Uterus (tissue), 3 donors: ENCODE measurements at regions not wholly inside any gene's neighbourhood (a gene's known extent, or its start where the extent isn't known, plus 50 kb on each side); places are given as distances from the start of the nearest gene placed in this dataset.

Experiments
- DNase-seq, 2 donors: peaks; one replicate each; pipeline ENCODE4 v3.0.0-alpha.2; 2019 to 2020
- H3K27ac ChIP-seq, 2 donors: fragments of 200-600 bp; sonication (generic); 1 replicate in 1 of 2; 2 replicates in 1 of 2; pipeline ENCODE4 v1.5.1; 2016 to 2018
- H3K27me3 ChIP-seq, 2 donors: fragments of 200-600 bp; sonication (generic); one replicate each; pipeline ENCODE4 v1.5.1; 2018 to 2019; ENCODE audit warnings: control low read depth in 1 of 2
- H3K36me3 ChIP-seq, 2 donors: fragments of 200-600 bp; sonication (generic); one replicate each; pipeline ENCODE4 v1.5.1; 2019; ENCODE audit warnings: control low read depth in 1 of 2
- H3K4me1 ChIP-seq, 2 donors: fragments of 200-600 bp; sonication (generic); one replicate each; pipeline ENCODE4 v1.5.1; 2018 to 2019; ENCODE audit warnings: control low read depth in 1 of 2
- H3K4me3 ChIP-seq, 2 donors: fragments of 200-600 bp; sonication (generic); 1 replicate in 1 of 2; 2 replicates in 1 of 2; pipeline ENCODE4 v1.5.1; 2018 to 2019; ENCODE audit warnings: mild to moderate bottlenecking in 1 of 2
- H3K9me3 ChIP-seq, 2 donors: fragments of 200-600 bp; sonication (generic); one replicate each; pipeline ENCODE4 v1.5.1; 2019; ENCODE audit warnings: control low read depth in 1 of 2
- POLR2A ChIP-seq, 2 donors: fragments of 450-650 bp; IDR thresholded peaks; one replicate each; pipeline ENCODE4 v1.6.1; 2016; ENCODE audit warnings: antibody characterized with exemption in 2 of 2, mild to moderate bottlenecking in 1 of 2, moderate library complexity in 1 of 2
- intact Hi-C: fragments of 100-400 bp; cut with DNase I; formaldehyde crosslinking; loops from one replicate; pipeline ENCODE4 v1.15.1; 2023; ENCODE audit warnings: low total_unique reads
- TF ChIP-seq, protein P1 (sequence below), 4 experiments: fragments of 200-600 bp in 2 of 4; fragments of 450-650 bp in 2 of 4; sonication (generic) in 2 of 4; IDR thresholded peaks; one replicate each; pipeline ENCODE4 v1.5.1; 2016 to 2019; ENCODE audit warnings: antibody characterized with exemption in 4 of 4, mild to moderate bottlenecking in 2 of 4, moderate library complexity in 1 of 4
- donor health status: DM: yes; HTN: yes; CAD: no.

DNA sequence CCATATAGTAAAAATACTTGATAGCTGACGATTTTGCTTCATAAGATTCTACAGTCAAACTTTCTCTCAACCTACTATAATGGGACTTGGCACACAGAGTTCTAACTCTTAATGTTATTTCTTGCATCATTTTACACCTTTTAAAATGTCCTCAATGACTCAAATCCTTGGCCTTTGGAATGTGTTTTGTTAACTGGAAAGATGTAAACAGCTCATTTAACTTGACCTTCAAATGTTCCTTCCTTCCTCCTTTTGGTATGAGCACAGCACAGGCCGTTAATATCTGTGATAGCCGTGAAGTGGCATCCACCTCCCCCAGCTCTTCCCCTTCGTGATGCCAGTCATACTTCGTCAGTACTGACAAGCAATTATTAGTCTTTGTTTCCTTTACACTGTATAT, 972.0 kb upstream of the CITED2 start:
- DNase-seq = no peak
- Histone ChIP-seq H3K9me3 (no peaks in the 10 kb centered on the region), H3K36me3 (no peaks in the 10 kb centered on the region), H3K4me3 (no peak overlapping the region), H3K4me1 (peaks cover 0 to 14% of the 10 kb centered on the region in 2 donors), H3K27me3 (no peaks in the 10 kb centered on the region), H3K27ac (peak overlapping the region; percentile 34 to 64)
- intact Hi-C loops = no loop called here
- TF ChIP-seq POLR2A (IDR thresholded peaks at IDR 0.05) = no peak
- TF ChIP-seq, protein P1, sequence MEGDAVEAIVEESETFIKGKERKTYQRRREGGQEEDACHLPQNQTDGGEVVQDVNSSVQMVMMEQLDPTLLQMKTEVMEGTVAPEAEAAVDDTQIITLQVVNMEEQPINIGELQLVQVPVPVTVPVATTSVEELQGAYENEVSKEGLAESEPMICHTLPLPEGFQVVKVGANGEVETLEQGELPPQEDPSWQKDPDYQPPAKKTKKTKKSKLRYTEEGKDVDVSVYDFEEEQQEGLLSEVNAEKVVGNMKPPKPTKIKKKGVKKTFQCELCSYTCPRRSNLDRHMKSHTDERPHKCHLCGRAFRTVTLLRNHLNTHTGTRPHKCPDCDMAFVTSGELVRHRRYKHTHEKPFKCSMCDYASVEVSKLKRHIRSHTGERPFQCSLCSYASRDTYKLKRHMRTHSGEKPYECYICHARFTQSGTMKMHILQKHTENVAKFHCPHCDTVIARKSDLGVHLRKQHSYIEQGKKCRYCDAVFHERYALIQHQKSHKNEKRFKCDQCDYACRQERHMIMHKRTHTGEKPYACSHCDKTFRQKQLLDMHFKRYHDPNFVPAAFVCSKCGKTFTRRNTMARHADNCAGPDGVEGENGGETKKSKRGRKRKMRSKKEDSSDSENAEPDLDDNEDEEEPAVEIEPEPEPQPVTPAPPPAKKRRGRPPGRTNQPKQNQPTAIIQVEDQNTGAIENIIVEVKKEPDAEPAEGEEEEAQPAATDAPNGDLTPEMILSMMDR (IDR thresholded peaks at IDR 0.05) = no peak

DNA sequence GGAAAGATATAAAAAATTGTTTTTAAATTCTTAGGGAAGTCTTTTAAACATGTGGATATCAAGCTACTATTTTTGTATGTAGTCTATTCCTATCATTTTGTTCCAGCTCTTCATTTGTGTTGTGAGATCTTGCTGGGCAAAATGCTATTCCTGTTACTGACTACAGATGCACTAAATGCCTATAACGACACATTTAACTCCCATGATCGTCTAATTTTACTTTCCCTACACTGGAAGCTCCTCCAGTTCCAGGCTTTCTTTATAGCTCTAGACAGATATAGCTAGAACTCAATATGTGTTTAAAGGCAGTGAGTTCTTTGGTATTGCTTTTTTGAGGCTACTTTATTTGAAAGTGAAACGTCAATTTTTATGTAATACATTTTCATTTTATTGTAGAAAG, 971.5 kb upstream of the CITED2 start:
- Histone ChIP-seq H3K27ac (peak overlapping the region; percentile 34 to 64), H3K27me3 (no peaks in the 10 kb centered on the region), H3K4me3 (no peak overlapping the region), H3K36me3 (no peaks in the 10 kb centered on the region), H3K9me3 (no peaks in the 10 kb centered on the region), H3K4me1 (peaks cover 0 to 14% of the 10 kb centered on the region in 2 donors)
- intact Hi-C loops = no loop called here
- no peak for DNase-seq
- no peak for TF ChIP-seq POLR2A (IDR thresholded peaks at IDR 0.05)
- TF ChIP-seq, protein P1 (IDR thresholded peaks at IDR 0.05) = no peak

DNA sequence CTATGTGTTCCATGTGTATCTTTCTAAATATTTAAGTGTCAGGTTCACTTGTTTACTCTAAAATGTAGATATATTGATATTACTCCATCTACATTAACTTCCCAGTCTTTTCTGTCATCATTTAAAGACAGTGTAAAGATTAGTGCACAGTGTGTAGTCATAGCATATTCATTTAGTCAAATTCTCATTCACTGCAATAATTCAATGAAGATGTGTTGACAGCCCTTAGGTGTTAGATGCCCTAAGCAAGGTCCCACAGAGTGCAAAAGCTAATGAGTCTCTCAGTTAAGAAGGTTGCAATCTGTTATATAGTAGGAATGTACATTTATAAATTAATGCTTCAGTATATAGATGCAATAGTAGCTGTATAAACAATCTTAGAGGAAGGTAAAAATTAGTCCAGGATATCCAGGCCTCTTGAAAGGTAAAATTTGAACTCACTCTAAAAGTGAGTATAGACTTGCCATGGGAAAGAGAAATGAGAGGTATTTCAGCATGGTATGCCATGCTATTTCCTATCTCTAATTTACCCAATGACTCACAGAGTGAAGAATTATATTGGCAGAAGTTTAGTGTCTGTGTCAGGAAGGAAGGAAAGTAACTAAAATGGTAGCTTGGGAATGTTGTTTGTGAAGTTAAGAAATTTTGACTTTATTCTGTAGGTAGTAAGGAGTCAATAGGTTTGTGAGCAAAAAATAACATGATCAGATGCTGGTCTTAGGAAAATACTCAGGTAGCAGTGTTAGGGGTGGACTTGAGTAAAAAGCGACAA, 969.9 kb upstream of the CITED2 start:
- no peak for TF ChIP-seq POLR2A (IDR thresholded peaks at IDR 0.05)
- TF ChIP-seq, protein P1 (IDR thresholded peaks at IDR 0.05) = no peak
- DNase-seq = no peak
- Histone ChIP-seq H3K4me1 (peaks cover 0 to 14% of the 10 kb centered on the region in 2 donors), H3K9me3 (no peaks in the 10 kb centered on the region), H3K27ac (no peak overlapping the region), H3K36me3 (no peaks in the 10 kb centered on the region), H3K4me3 (no peak overlapping the region), H3K27me3 (no peaks in the 10 kb centered on the region)
- intact Hi-C loops = no loop called here

DNA sequence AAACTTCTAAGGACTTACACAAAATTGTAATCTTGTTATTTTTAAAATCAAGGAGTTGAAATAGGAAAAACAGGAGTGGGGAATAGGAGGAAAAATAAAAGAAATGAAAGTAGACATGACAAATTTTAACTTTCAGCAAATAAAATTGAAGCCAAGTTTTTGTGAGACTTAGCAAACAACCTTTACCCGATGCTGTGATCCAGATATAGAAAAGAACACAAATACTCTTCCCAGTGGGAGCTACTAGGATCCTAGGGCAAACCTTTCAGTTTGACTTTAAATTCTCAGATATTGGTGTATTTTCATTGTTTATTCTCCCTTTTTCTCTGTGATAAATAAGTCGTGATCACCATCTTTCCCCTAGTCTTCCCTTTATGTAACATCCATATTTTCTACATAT, 968.7 kb upstream of the CITED2 start:
- Histone ChIP-seq H3K36me3 (no peaks in the 10 kb centered on the region), H3K4me3 (no peak overlapping the region), H3K9me3 (no peaks in the 10 kb centered on the region), H3K27me3 (no peaks in the 10 kb centered on the region), H3K27ac (no peak overlapping the region), H3K4me1 (peaks cover 0 to 14% of the 10 kb centered on the region in 2 donors)
- intact Hi-C loops = no loop called here
- DNase-seq = no peak
- TF ChIP-seq POLR2A (IDR thresholded peaks at IDR 0.05) = no peak
- TF ChIP-seq, protein P1 (IDR thresholded peaks at IDR 0.05) = no peak

DNA sequence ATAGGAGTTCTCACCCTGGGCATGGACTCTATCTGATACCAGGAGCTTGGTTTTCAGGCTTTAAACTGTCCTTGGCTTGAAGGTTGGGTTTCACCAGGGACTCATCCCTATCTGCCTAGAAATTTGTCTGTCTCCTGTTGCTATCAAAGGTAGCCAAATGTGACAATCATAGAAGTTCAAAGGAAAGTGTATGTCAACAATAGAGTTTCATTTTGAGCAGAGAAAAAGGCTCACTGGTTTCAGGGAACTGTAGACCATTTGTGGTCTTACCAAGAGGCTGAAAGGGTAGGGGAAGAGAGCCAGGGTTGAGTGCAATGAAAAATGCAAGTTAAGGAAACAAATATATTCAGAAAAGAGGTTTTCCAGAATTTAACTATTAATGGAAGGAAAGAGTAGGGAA, 966.8 kb upstream of the CITED2 start:
- intact Hi-C loops = no loop called here
- DNase-seq = no peak
- Histone ChIP-seq H3K27me3 (no peaks in the 10 kb centered on the region), H3K36me3 (no peaks in the 10 kb centered on the region), H3K27ac (no peak overlapping the region), H3K4me1 (peaks cover 0 to 4% of the 10 kb centered on the region in 2 donors), H3K9me3 (no peaks in the 10 kb centered on the region), H3K4me3 (no peak overlapping the region)
- TF ChIP-seq POLR2A (IDR thresholded peaks at IDR 0.05) = no peak
- TF ChIP-seq, protein P1 (IDR thresholded peaks at IDR 0.05) = no peak
